NT2/D1 (cell line): ENCODE measurements at regions not wholly inside any gene's neighbourhood (a gene's known extent, or its start where the extent isn't known, plus 50 kb on each side); places are given as distances from the start of the nearest gene placed in this dataset.
A peak's percentile ranks its signal among the peaks of the same experiment; 100 is the strongest.

Experiments
- DNase-seq: peaks from one replicate; pipeline ENCODE4 v3.0.0-alpha.2; 2011; ENCODE audit warnings: low read depth, low spot score
- H3K27me3 ChIP-seq: 2 replicates; pipeline ENCODE4 v1.6.0; 2011; ENCODE audit warnings: mild to moderate bottlenecking; ENCODE audit not compliant: insufficient read length, insufficient read depth
- H3K36me3 ChIP-seq: 2 replicates; pipeline ENCODE4 v1.6.1; 2011; ENCODE audit warnings: mild to moderate bottlenecking, low read length, mixed read lengths; ENCODE audit not compliant: insufficient read depth, insufficient read length
- H3K4me1 ChIP-seq: 2 replicates; pipeline ENCODE4 v1.5.1; 2011; ENCODE audit not compliant: insufficient read depth, insufficient read length
- H3K4me3 ChIP-seq: 2 replicates; pipeline ENCODE4 v1.5.1; 2011; ENCODE audit warnings: low read depth; ENCODE audit not compliant: insufficient read length
- H3K9ac ChIP-seq: 2 replicates; pipeline ENCODE4 v1.6.0; 2011; ENCODE audit warnings: low read depth; ENCODE audit not compliant: insufficient read length
- H3K9me3 ChIP-seq: 2 replicates; pipeline ENCODE4 v1.5.1; 2011; ENCODE audit warnings: mild to moderate bottlenecking, low read length; ENCODE audit not compliant: insufficient read depth
- SUZ12 ChIP-seq: IDR thresholded peaks from 2 replicates; pipeline ENCODE4 v1.6.1; 2011; ENCODE audit not compliant: insufficient read length, insufficient read depth; ENCODE audit errors: extremely low read depth
- YY1 ChIP-seq: IDR thresholded peaks from 2 replicates; pipeline ENCODE4 v1.6.1; 2011; ENCODE audit not compliant: insufficient read length, insufficient read depth
- ZNF274 ChIP-seq: IDR thresholded peaks from 2 replicates; pipeline ENCODE4 v1.6.1; 2011; ENCODE audit warnings: mild to moderate bottlenecking, low read depth, low read length

GRCh38 chr3:31029706-31030105, 135.2 kb upstream of the GADL1 start:
- TF ChIP-seq ZNF274 (no peak), YY1 (no peak), SUZ12 (no peak)

GRCh38 chr3:31035681-31036080, 141.2 kb upstream of the GADL1 start:
- no peak for TF ChIP-seq ZNF274
- TF ChIP-seq SUZ12, result no peak
- no peak for TF ChIP-seq YY1

More at GRCh38 chr3:31029706-31030105, 135.2 kb upstream of the GADL1 start:
- Histone ChIP-seq H3K9me3 (peaks cover 18% of the 10 kb centered on the region; the same call in 1 of the 2 replicates), H3K4me3 (no peak overlapping the region), H3K9ac (no peak overlapping the region), H3K4me1 (no peaks in the 10 kb centered on the region), H3K36me3 (no peaks in the 10 kb centered on the region), H3K27me3 (no peaks in the 10 kb centered on the region)
- no peak for DNase-seq

GRCh38 chr3:31038086-31038739, 143.8 kb upstream of the GADL1 start:
- DNase-seq, result no peak
- H3K9ac ChIP-seq, result no peak overlapping the region
- no peaks in the 10 kb centered on the region for H3K27me3 ChIP-seq
- H3K9me3 ChIP-seq, result peaks cover 14% of the 10 kb centered on the region
- peaks cover 3% of the 10 kb centered on the region for H3K4me1 ChIP-seq
- no peaks in the 10 kb centered on the region for H3K36me3 ChIP-seq
- H3K4me3 ChIP-seq, result no peak overlapping the region
- TF ChIP-seq YY1, result no peak
- no peak for TF ChIP-seq SUZ12
- no peak for TF ChIP-seq ZNF274

More at GRCh38 chr3:31035681-31036080, 141.2 kb upstream of the GADL1 start:
- Histone ChIP-seq H3K36me3 (no peaks in the 10 kb centered on the region), H3K9me3 (no peaks in the 10 kb centered on the region), H3K4me3 (no peak overlapping the region), H3K27me3 (no peaks in the 10 kb centered on the region), H3K9ac (no peak overlapping the region), H3K4me1 (no peaks in the 10 kb centered on the region)
- DNase-seq, result no peak

GRCh38 chr3:31039145-31039544, 144.7 kb upstream of the GADL1 start:
- Histone ChIP-seq H3K27me3 (no peaks in the 10 kb centered on the region), H3K9ac (no peak overlapping the region), H3K9me3 (peaks cover 24% of the 10 kb centered on the region), H3K36me3 (no peaks in the 10 kb centered on the region), H3K4me1 (peaks cover 3% of the 10 kb centered on the region), H3K4me3 (no peak overlapping the region)
- DNase-seq, result no peak
- TF ChIP-seq ZNF274 (no peak), YY1 (no peak), SUZ12 (no peak)

- Histone ChIP-seq H3K9me3 (peaks cover 24% of the 10 kb centered on the region), H3K4me3 (no peak overlapping the region), H3K4me1 (peaks cover 3% of the 10 kb centered on the region), H3K27me3 (no peaks in the 10 kb centered on the region), H3K9ac (no peak overlapping the region), H3K36me3 (no peaks in the 10 kb centered on the region)
- TF ChIP-seq SUZ12, result no peak
- TF ChIP-seq YY1, result no peak
- TF ChIP-seq ZNF274, result no peak
- DNase-seq, result peak; percentile 85
Observed at GRCh38 chr3:31041161-31041978, 146.9 kb upstream of the GADL1 start.

GRCh38 chr3:31043184-31043819, 148.8 kb upstream of the GADL1 start:
- no peak for DNase-seq
- TF ChIP-seq SUZ12 (no peak), ZNF274 (no peak), YY1 (no peak)
- H3K4me3 ChIP-seq, result no peak overlapping the region
- no peak overlapping the region for H3K9ac ChIP-seq
- peaks cover 24% of the 10 kb centered on the region for H3K9me3 ChIP-seq
- H3K4me1 ChIP-seq, result peaks cover 3% of the 10 kb centered on the region
- no peaks in the 10 kb centered on the region for H3K36me3 ChIP-seq
- H3K27me3 ChIP-seq, result no peaks in the 10 kb centered on the region

- Histone ChIP-seq H3K4me3 (no peak overlapping the region), H3K4me1 (no peaks in the 10 kb centered on the region), H3K27me3 (no peaks in the 10 kb centered on the region), H3K9ac (no peak overlapping the region), H3K36me3 (no peaks in the 10 kb centered on the region), H3K9me3 (peaks cover 24% of the 10 kb centered on the region)
- no peak for TF ChIP-seq ZNF274
- TF ChIP-seq SUZ12, result no peak
- TF ChIP-seq YY1, result no peak
- no peak for DNase-seq
Observed at GRCh38 chr3:31047673-31048072, 153.2 kb upstream of the GADL1 start.
